Astrocyte (in vitro differentiated cells and primary cell): ENCODE measurements at regions not wholly inside any gene's neighbourhood (a gene's known extent, or its start where the extent isn't known, plus 50 kb on each side); places are given as distances from the start of the nearest gene placed in this dataset.

Source experiments
- DNase-seq: peaks from one replicate; pipeline ENCODE4 v3.0.0-alpha.2; 2010; ENCODE audit warnings: low read depth
- FAIRE-seq: peaks from 2 replicates; lab custom pipeline; 2011; peaks lifted over from hg19 to GRCh38; lab: Jason Lieb, UNC
- H2AFZ ChIP-seq: 2 replicates; pipeline ENCODE4 v1.6.0; 2012; ENCODE audit warnings: low read depth, low read length, inconsistent platforms
- H3K27ac ChIP-seq: 2 replicates; pipeline ENCODE4 v1.5.1; 2011; ENCODE audit warnings: low read depth, low read length, inconsistent platforms
- H3K27me3 ChIP-seq: 2 replicates; pipeline ENCODE4 v1.6.0; 2011; ENCODE audit warnings: low read length, inconsistent platforms; ENCODE audit not compliant: insufficient read depth
- H3K36me3 ChIP-seq: 2 replicates; pipeline ENCODE4 v1.5.1; 2011; ENCODE audit warnings: low read length, inconsistent platforms; ENCODE audit not compliant: insufficient read depth
- H3K4me1 ChIP-seq: 2 replicates; pipeline ENCODE4 v1.5.1; 2011; ENCODE audit warnings: low read length, inconsistent platforms; ENCODE audit not compliant: insufficient read depth
- H3K4me2 ChIP-seq: 2 replicates; pipeline ENCODE4 v1.6.0; 2012; ENCODE audit warnings: low read length, inconsistent platforms
- H3K4me3 ChIP-seq: 2 replicates; pipeline ENCODE4 v1.5.1; 2011; ENCODE audit warnings: low read depth, mild to moderate bottlenecking, low read length, inconsistent platforms; ENCODE audit not compliant: insufficient read depth
- H3K79me2 ChIP-seq: 2 replicates; pipeline ENCODE4 v1.6.0; 2012; ENCODE audit warnings: mild to moderate bottlenecking, low read length, inconsistent platforms; ENCODE audit not compliant: insufficient read depth
- H3K9ac ChIP-seq: 2 replicates; pipeline ENCODE4 v1.6.0; 2012; ENCODE audit warnings: mild to moderate bottlenecking, low read length, inconsistent platforms
- H3K9me3 ChIP-seq: 2 replicates; pipeline ENCODE4 v1.5.1; 2012; ENCODE audit warnings: low read depth, mild to moderate bottlenecking, low read length, inconsistent platforms; ENCODE audit not compliant: insufficient read depth
- H4K20me1 ChIP-seq: 2 replicates; pipeline ENCODE4 v1.6.0; 2012; ENCODE audit warnings: low read length, inconsistent platforms; ENCODE audit not compliant: insufficient read depth
- H3K27ac Mint-ChIP-seq: one replicate; pipeline ENCODE4 v1.8.0; 2021; ENCODE audit warnings: mild to moderate bottlenecking, mixed read lengths; ENCODE audit not compliant: unreplicated experiment
- H3K27me3 Mint-ChIP-seq: one replicate; pipeline ENCODE4 v1.8.0; 2021; ENCODE audit warnings: low read depth, mixed read lengths; ENCODE audit not compliant: unreplicated experiment
- H3K36me3 Mint-ChIP-seq: one replicate; pipeline ENCODE4 v1.8.0; 2021; ENCODE audit warnings: low read depth, mixed read lengths; ENCODE audit not compliant: unreplicated experiment
- H3K4me1 Mint-ChIP-seq: one replicate; pipeline ENCODE4 v1.8.0; 2021; ENCODE audit warnings: low read depth, mixed read lengths; ENCODE audit not compliant: unreplicated experiment
- H3K4me3 Mint-ChIP-seq: one replicate; pipeline ENCODE4 v1.8.0; 2021; ENCODE audit warnings: mild to moderate bottlenecking, moderate library complexity, mixed read lengths; ENCODE audit not compliant: unreplicated experiment
- H3K9me3 Mint-ChIP-seq: one replicate; pipeline ENCODE4 v1.8.0; 2021; ENCODE audit warnings: mild to moderate bottlenecking, mixed read lengths; ENCODE audit not compliant: unreplicated experiment
- CTCF ChIP-seq: IDR thresholded peaks from 2 replicates; pipeline ENCODE4 v1.5.1; 2011; ENCODE audit warnings: low read depth, mild to moderate bottlenecking, inconsistent platforms, low read length, moderate library complexity; ENCODE audit not compliant: insufficient read depth
- EZH2 ChIP-seq: IDR thresholded peaks from 2 replicates; pipeline ENCODE4 v1.6.1; 2012; ENCODE audit warnings: mild to moderate bottlenecking, low read length, inconsistent platforms; ENCODE audit not compliant: insufficient read depth

GRCh38 chr18:35816003-35816402 is 156.5 kb upstream of the RMP24 start:
- Mint-ChIP-seq H3K27me3 (peaks cover 3% of the 10 kb centered on the region), H3K4me1 (no peaks in the 10 kb centered on the region), H3K4me3 (no peak overlapping the region), H3K9me3 (no peaks in the 10 kb centered on the region), H3K27ac (no peak overlapping the region), H3K36me3 (no peaks in the 10 kb centered on the region)
- DNase-seq (no peak), FAIRE-seq (no peak)
- Histone ChIP-seq H3K27me3 (no peaks in the 10 kb centered on the region), H3K4me2 (no peak overlapping the region), H4K20me1 (no peaks in the 10 kb centered on the region), H3K9me3 (no peaks in the 10 kb centered on the region), H3K4me1 (no peaks in the 10 kb centered on the region), H3K9ac (no peak overlapping the region), H3K4me3 (no peak overlapping the region), H3K36me3 (no peaks in the 10 kb centered on the region), H2AFZ (no peak overlapping the region), H3K79me2 (no peaks in the 10 kb centered on the region), H3K27ac (no peak overlapping the region)
- TF ChIP-seq CTCF, result no peak
- no peak for TF ChIP-seq EZH2

GRCh38 chr18:35817604-35818352 is 154.7 kb upstream of the RMP24 start:
- H3K4me3 ChIP-seq, result no peak overlapping the region
- peaks cover 3% of the 10 kb centered on the region for H3K27me3 Mint-ChIP-seq
- H3K9ac ChIP-seq, result no peak overlapping the region
- no peak overlapping the region for H3K4me3 Mint-ChIP-seq
- H3K79me2 ChIP-seq, result no peaks in the 10 kb centered on the region
- H3K27ac Mint-ChIP-seq, result no peak overlapping the region
- H3K36me3 ChIP-seq, result no peaks in the 10 kb centered on the region
- no peaks in the 10 kb centered on the region for H3K9me3 ChIP-seq
- no peaks in the 10 kb centered on the region for H4K20me1 ChIP-seq
- no peak overlapping the region for H2AFZ ChIP-seq
- no peak overlapping the region for H3K27ac ChIP-seq
- H3K4me1 Mint-ChIP-seq, result no peaks in the 10 kb centered on the region
- H3K4me1 ChIP-seq, result no peaks in the 10 kb centered on the region
- H3K9me3 Mint-ChIP-seq, result no peaks in the 10 kb centered on the region
- no peak for TF ChIP-seq CTCF
- no peak for TF ChIP-seq EZH2
- no peaks in the 10 kb centered on the region for H3K36me3 Mint-ChIP-seq
- no peak for FAIRE-seq
- no peak overlapping the region for H3K4me2 ChIP-seq
- H3K27me3 ChIP-seq, result no peaks in the 10 kb centered on the region
- DNase-seq, result no peak

- Mint-ChIP-seq H3K4me3 (no peak overlapping the region), H3K9me3 (no peaks in the 10 kb centered on the region), H3K27me3 (peaks cover 3% of the 10 kb centered on the region), H3K27ac (no peak overlapping the region), H3K4me1 (no peaks in the 10 kb centered on the region), H3K36me3 (no peaks in the 10 kb centered on the region)
- no peaks in the 10 kb centered on the region for H3K9me3 ChIP-seq
- H2AFZ ChIP-seq, result no peak overlapping the region
- no peaks in the 10 kb centered on the region for H3K79me2 ChIP-seq
- no peak for TF ChIP-seq EZH2
- TF ChIP-seq CTCF, result no peak
- H3K36me3 ChIP-seq, result no peaks in the 10 kb centered on the region
- no peak overlapping the region for H3K9ac ChIP-seq
- FAIRE-seq, result no peak
- no peak for DNase-seq
- no peaks in the 10 kb centered on the region for H3K4me1 ChIP-seq
- H3K27me3 ChIP-seq, result no peaks in the 10 kb centered on the region
- no peak overlapping the region for H3K4me2 ChIP-seq
- no peak overlapping the region for H3K4me3 ChIP-seq
- H4K20me1 ChIP-seq, result no peaks in the 10 kb centered on the region
- H3K27ac ChIP-seq, result no peak overlapping the region
These were observed 154.2 kb upstream of the RMP24 start for GRCh38 chr18:35818353-35818667.
